Right renal cortex interstitium (tissue), 3 donors: ENCODE measurements at regions not wholly inside any gene's neighbourhood (a gene's known extent, or its start where the extent isn't known, plus 50 kb on each side); places are given as distances from the start of the nearest gene placed in this dataset.
"Not testable (repeated sequence)": the region's sequence is repeated elsewhere in the genome, so short reads cannot be mapped to it uniquely, and the experiment has no call there.

Experiments used
- DNase-seq, 3 donors: peaks; one replicate each; pipeline ENCODE4 v3.0.0-alpha.2; 2013; ENCODE audit warnings: low read depth in 3 of 3, low spot score in 2 of 3

GRCh38 chr2:236485519-236485918, 84.1 kb upstream of the ACKR3 start:
- DNase-seq = no peak

DNA sequence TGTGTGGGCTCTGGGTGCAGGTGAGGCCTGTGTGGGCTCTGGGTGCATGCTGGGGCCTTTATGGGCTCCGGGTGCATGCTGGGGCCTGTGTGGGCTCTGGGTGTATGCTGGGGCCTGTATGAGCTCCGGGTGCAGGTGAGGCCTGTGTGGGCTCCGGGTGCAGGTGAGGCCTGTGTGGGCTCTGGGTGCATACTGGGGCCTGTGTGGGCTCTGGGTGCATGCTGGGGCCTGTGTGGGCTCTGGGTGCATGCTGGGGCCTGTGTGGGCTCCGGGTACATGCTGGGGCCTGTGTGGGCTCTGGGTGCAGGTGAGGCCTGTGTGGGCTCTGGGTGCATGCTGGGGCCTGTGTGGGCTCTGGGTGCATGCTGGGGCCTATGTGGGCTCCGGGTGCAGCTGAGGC, 80.5 kb upstream of the ACKR3 start:
- not testable (repeated sequence) for DNase-seq

DNA sequence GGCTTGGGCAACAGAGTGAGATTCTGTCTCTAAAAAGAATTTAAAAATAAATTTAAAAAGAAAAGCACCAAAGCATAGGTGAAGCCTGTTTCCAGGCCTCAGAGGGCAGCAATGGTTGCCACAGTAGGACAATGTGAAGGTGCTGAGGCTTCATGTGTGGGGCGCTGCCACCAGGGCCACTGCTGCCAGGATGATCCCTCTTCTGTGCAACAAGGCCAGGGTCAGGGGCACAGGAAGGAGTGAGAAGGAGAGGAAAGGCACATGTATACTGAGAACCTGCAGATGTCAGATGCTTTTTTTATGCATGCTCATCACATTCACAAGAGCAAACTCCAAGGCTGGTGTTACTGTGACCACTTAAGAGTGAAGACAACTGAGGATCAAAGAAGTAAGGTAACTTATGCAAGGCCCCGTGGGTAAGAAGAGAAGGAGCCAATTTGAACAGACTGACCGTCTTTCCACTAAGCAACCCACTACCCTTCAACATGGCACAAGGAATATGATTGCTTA, 79.7 kb upstream of the ACKR3 start:
- DNase-seq = no peak

DNA sequence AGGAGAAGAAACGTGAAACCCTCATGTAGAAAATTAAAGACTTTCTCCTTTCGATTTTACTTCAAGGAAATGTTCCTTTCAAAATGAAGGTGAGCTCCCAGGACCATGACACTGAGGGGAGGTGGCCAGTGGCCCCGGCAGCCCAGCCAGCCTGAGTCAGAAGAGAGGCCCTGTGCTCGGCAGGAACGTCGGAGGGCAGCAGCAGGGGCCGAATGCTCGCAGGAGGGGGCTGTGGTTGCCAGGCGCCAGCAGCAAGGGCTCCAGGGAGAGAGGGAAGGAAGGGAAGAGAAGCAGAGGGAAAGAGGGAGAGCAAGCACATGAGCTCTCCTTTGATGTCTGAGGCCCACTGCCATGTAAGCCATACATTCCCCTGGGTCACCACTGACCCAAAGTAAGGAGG, 73.3 kb upstream of the ACKR3 start:
- no peak for DNase-seq

GRCh38 chr2:236498369-236498768, 71.3 kb upstream of the ACKR3 start:
- no peak for DNase-seq

- no peak for DNase-seq
Measured at GRCh38 chr2:236499691-236500578, 69.7 kb upstream of the ACKR3 start.

DNA sequence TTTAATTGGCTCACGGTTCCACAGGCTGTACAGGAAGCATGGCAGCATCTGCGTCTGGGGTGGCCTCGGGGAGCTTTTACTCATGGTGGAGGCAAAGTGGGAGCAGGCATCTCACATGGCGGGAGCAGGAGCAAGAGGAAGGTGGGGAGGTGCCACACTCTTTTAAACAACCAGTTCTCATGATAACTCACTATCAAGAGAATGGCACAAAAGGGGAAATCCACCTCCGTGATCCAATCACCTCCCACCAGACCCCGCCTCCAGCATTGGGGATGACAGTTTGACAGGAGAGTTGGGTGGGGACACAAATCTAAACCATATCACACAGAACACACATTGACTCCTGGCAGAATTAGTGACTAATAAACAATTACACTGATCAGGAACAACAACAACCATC, 68.6 kb upstream of the ACKR3 start:
- no peak for DNase-seq

- DNase-seq = no peak
Measured at GRCh38 chr2:236501531-236501930, 68.1 kb upstream of the ACKR3 start.

DNA sequence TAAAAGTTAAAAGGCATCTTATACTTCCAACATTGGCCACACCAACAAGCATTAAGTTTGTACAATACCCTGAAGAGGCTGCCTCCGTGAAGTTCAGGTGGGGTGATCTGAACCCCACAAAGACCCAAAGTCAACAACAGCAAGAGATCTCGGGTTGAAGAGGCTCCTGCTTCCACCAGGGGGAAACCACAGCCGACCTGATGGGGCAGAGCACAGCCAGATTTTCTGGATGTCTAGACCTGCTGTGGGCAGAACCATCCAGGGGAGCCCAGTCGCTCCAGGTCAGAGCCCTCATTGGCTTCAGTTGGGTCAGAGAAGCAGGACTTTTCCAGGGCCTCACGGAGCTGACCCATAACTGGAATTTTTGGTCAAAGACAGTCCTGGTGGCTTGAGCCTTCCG, 66.5 kb upstream of the ACKR3 start:
- DNase-seq = no peak

DNA sequence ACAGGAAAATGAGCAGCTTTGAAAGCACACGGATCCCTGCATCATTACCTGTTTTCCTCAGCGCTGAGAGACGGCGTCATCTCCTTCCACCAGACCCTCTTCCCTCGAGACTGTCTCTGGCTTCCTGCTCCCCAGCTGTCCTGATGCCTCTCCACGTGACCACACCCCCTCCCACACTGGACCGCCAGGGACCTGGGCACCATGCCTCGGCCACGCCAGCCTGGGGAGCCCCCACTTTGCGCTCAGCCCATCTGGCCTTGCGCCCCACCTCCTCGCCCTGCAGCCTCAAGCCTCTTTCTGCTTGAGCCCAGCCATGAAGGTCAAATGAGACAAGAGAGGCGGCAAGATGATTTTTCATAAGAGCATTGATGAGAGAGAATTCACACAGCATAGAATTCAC, 66.0 kb upstream of the ACKR3 start:
- DNase-seq = no peak

- DNase-seq = no peak
Measured at GRCh38 chr2:236505041-236505440, 64.6 kb upstream of the ACKR3 start.

DNA sequence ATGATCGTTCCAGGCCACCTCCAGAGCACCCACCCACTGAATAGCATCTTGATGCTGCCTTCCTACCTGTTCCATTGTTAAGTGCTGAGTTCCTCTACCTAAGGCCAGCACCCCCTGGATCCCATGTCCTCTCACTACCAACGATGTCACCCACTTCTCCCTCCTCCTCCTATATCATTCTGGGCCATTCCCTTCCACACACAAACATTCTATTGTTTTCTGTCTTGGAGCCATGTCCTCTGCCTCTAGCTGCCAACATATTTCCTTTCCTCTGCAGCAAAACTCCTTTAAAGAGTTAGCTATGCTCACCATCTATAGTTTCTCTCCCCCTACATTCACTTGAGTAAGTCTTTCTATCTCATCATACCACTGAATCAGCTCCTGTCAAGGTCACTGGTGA, 64.0 kb upstream of the ACKR3 start:
- no peak for DNase-seq

DNA sequence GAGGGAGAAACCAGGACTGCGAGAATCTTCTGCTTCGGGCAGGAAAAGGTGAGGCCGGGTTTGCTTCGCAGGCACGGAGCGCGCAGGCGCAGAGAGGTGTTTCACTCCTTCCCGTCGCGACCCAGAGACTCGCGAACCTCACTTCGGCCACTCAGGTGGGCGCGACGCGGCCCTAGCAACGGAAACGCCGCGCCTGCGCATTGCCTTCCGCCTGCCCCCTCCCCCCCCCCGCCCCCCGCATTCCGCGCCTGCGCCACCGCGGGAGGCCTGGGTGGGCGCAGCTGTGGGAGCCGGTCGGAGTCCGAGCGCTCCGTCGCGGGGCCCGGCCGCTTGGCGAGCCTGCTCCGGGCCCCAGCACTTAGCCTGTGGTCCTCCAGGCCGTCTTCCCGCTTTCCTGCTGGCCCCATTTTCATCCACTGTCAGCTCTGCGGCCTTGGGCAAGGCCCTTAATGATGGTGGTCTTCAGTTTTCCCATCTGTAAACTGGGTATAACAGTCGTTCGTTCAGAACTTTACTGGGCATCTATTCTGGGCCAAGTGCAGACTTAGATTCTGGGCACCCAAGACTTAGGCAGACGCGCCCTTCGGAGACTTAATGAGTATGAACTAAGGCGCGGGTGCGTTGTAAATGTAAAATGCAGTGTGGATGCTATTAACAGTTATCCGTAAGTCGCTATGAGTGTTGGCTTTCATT, 62.1 kb upstream of the ACKR3 start:
- peak in 2 of 3 donors; percentile 36 to 67 for DNase-seq

DNA sequence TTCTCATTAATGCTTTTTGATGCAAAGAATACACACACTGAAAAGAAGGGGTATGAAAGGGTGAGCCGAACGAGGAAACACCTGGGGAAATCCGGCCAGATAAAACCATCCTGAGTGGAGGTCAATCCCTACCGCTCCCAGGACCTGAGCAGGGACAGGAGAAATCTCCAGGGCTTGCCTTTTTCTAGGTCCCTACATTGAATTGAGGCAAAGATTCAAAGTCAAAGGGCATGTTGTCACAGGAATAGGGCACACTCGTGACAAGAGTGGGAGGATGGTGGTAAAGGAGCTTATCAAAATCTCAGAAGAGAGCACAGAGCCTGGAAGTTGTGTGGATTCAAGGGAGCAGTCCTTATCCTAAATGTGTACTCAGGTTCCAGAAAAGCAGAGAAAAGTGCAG, 61.2 kb upstream of the ACKR3 start:
- DNase-seq = no peak

DNA sequence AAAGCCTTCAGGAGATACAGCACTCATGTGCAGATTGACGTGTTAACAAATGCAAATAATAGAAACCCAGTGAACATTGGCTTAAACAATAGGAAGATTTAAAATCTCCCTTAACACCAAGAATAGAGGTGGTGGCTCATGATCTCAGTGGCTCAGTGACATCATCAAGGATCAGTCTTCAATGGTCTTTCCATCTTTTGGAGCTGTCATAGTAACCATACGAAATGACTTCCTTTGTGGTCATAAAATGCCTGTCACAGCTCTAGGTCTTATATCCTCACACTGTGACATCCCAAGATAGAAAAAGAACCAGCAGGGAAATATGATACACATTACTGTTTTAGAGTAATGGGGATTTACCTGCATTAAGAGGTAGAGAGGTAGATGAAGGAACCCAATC, 59.6 kb upstream of the ACKR3 start:
- no peak for DNase-seq

GRCh38 chr2:236511266-236511665, 58.4 kb upstream of the ACKR3 start:
- DNase-seq = no peak

DNA sequence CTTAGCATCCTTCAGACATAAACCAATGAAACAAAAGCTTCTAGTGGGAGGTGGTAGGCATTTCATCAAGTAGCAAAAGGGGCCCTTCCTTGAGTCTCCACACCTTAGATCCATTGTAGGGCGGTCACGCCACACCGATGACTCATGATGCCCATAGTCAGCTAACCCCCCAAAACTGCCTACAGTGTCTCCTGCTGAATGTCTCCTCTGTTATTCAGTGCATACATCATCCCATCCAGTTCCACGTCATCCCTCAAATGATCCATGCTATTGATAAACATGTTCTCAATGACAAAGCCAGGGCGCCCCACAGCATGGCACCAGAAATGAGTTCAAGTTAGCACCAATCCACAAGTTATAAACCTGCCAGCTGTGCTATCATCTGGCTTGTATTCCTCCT, 57.4 kb upstream of the ACKR3 start:
- DNase-seq = no peak

DNA sequence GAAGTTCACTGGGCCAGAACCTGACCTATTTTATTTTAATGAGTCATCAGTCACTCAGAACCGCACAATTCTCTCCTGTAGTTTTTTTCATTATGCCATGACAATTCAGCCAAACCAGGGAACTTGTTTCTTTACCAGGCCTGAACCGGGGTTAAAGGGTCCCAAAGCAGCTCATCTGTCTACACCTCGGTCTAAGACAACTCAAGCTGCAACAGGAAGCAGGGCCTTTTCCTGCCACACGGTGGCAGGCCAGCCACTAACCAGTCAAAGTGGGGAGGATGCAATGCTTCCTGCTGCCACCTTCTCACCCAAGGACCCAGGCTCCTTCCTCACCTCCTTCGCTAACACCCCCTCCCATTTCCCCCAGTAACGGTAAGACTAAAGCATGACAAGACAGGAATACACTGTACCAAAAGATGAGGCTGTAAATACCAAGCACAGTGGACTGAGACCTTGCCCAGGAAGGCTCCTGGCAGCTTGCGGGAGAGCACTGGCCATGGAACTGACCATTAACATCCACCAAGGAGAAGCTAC, 56.7 kb upstream of the ACKR3 start:
- no peak for DNase-seq

GRCh38 chr2:236513956-236514355, 55.7 kb upstream of the ACKR3 start:
- no peak for DNase-seq

DNA sequence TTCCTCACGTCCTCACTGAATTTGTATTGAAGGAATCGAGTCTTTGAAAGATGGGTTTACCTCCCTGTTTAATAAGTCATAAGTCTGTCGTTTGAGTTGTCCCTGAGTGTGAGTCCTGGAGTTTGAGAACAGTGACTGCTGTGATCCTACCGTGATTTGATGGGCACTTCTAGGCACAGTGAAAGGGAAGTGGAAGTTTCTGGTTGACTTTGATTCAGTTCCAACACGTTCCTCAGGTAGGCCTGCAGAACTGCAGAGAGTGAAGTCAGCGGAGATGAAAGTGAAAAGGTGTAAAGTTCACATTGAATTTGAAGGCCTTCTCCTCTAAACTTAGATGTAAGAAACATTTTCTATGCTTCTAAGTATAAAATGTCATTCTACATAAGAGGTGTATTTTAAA, 52.9 kb upstream of the ACKR3 start:
- DNase-seq = no peak

GRCh38 chr2:236517251-236518031, 52.2 kb upstream of the ACKR3 start:
- no peak for DNase-seq
